ENCODE measurements at regions not wholly inside any gene's neighbourhood (a gene's known extent, or its start where the extent isn't known, plus 50 kb on each side); places are given as distances from the start of the nearest gene placed in this dataset.

GRCh38 chr7:16174253-16174652 is 247.1 kb downstream of the CRPPA start:
- no peak for TF ChIP-seq CTCF (IDR thresholded peaks at IDR 0.05; ENCODE audit: low read depth, low read length)
- no peak for DNase-seq (ENCODE audit: extremely low read depth, low read depth)

- no peak for DNase-seq (ENCODE audit: extremely low read depth, low read depth)
- no peak for TF ChIP-seq CTCF (IDR thresholded peaks at IDR 0.05; ENCODE audit: low read depth, low read length)
Measured at GRCh38 chr7:16172366-16172765, 249.0 kb downstream of the CRPPA start.

- no peak for TF ChIP-seq CTCF (IDR thresholded peaks at IDR 0.05; ENCODE audit: low read depth, low read length)
- no peak for DNase-seq (ENCODE audit: extremely low read depth, low read depth)
Measured at GRCh38 chr7:16171928-16172327, 249.4 kb downstream of the CRPPA start.

GRCh38 chr7:16170671-16171070 is 250.7 kb downstream of the CRPPA start:
- DNase-seq (ENCODE audit: extremely low read depth, low read depth), result no peak
- no peak for TF ChIP-seq CTCF (IDR thresholded peaks at IDR 0.05; ENCODE audit: low read depth, low read length)

- DNase-seq (ENCODE audit: extremely low read depth, low read depth), result no peak
- TF ChIP-seq CTCF (IDR thresholded peaks at IDR 0.05; ENCODE audit: low read depth, low read length), result no peak
Measured at GRCh38 chr7:16169537-16169936, 251.8 kb downstream of the CRPPA start.

- no peak for TF ChIP-seq CTCF (IDR thresholded peaks at IDR 0.05; ENCODE audit: low read depth, low read length)
- no peak for DNase-seq (ENCODE audit: extremely low read depth, low read depth)
Measured at GRCh38 chr7:16167526-16167925, 253.8 kb downstream of the CRPPA start.

- TF ChIP-seq CTCF (IDR thresholded peaks at IDR 0.05; ENCODE audit: low read depth, low read length), result no peak
- no peak for DNase-seq (ENCODE audit: extremely low read depth, low read depth)
Measured at GRCh38 chr7:16144361-16144760, 277.0 kb downstream of the CRPPA start.
